HG03520 (cell line): ENCODE measurements at regions not wholly inside any gene's neighbourhood (a gene's known extent, or its start where the extent isn't known, plus 50 kb on each side); places are given as distances from the start of the nearest gene placed in this dataset.

Source experiments
- ATAC-seq: cut with Tn5 transposase; IDR thresholded peaks from one replicate; pipeline ENCODE4 v1.9.1; 2021; ENCODE audit warnings: mild to moderate bottlenecking, moderate library complexity; ENCODE audit not compliant: unreplicated experiment

DNA sequence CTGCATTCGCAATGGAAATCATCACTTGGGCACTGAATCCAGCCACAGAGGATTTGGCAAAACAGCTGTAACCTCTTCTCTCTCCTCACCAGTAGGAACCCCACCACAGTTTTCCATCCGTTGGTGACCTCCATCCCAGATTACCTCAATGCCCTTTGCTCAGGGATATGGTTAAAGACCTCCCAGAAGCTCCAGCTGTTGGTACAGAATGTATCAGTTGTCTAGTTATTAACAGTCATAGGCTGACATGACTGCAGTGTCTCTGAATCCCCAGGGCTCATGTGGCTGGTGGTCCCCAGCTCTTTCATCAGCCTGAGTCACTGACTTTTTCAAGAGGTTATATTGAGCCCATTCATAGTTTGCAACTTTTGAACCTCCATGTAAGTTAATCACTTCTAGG is 189.8 kb upstream of the HHIP start:
- no peak for ATAC-seq

DNA sequence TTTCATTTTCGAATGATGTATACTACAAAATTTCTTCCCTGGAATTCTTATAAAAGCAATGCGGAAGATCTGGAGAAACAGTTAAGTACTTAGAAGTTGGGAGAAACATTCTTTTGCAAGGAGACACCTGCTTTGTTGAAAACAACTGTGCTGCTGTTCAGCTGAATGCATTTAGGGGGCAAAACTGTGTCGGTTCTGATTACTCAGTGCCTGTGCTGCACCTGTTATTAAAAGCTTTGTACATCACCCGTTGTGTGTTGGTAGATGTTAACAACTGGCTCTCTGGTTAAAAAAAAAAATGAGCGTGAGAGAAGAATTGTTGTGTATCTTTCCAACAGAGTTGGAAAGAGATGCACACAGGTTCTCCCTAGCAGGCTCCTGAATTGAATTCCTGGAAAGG is 184.1 kb upstream of the HHIP start:
- no peak for ATAC-seq

DNA sequence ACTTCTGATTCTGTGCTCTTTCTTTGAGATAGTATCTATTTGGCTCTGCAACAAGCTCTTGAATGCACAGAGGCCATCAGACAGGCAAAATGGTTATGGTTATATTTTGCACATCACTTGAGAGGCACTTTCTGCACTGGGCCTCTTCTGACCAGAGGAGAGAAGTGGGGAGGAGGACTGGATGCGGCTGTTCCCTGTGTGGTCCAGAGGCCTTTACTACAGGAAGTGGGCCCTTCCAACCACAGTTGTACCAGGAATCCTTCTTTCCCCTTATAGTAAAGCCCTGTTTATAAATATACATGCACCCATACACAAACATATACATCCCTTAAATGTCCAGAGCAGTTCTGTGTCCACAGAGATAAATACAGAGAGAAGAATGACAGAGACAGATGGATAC is 182.7 kb upstream of the HHIP start:
- no peak for ATAC-seq

DNA sequence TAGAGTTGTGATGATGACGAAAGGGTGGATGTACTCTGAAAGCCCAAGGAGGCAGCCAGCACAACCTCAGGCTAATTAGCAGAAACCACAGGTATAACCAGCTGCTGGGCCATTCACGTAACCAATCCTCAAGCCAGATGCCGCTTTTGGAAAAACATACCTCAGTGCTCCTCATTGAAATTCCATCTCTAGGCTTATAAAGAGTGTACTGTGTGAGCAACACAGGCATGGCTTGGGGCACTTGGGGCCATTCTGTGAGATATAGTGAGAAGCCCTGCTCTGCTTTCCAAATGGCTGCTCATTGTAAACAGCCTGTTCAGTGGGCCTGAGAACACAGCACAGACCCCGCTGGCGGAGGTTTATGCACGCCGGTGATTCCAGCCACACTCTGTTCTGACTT is 182.1 kb upstream of the HHIP start:
- no peak for ATAC-seq

DNA sequence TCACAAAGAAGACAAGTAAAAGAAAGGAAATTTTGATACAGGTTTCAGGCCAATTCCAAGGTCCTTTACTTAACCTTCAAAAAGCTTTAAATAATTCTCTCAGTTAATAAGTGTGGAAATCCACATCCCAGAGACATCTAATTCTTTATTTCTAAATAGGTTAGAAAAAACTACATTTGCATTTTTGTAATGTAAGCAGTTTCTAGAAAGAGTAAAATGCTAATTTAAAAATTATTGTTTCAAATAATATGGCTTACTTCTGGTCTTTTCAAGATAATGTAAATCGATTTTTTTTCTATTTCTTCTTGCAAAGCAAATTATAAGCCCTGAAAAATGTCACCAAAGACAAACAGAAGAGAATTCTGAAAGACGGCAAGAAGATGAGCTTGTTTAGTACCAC is 180.4 kb upstream of the HHIP start:
- ATAC-seq: no peak

DNA sequence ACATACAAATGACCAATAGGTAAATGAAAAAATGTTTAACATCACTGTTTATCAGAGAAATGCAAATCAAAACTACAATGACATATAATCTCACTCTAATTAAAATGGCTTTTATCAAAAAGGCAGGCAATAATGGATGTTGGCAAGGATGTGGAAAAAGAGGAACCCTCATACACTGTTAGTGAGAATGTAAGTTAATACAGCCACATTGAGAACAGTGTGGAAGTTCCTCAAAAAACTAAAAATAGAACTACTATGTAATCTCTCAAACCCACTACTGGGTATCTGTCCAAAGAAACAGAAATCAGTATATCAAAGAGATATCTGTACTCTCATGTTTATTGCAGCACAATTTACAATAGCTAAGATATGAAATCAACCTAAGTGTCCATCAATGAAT is 165.9 kb upstream of the HHIP start:
- no peak for ATAC-seq

DNA sequence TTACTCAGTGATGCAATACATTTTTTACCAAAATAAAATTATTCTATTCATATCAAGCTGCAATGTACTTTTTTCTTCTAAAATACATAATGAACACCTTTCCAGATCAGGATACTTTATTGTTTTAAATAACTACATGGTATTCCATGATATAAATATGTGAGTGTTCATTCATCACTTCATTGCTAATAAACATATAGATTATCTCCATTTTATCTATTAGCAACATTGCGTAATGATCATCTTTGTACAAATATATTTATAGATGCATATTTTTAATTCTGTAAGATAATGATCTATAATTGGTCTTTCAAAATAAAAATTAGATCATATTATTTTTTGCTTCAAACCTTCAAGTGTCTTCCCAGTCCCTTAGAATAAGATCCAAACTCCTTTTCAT is 156.1 kb upstream of the HHIP start:
- ATAC-seq: no peak

DNA sequence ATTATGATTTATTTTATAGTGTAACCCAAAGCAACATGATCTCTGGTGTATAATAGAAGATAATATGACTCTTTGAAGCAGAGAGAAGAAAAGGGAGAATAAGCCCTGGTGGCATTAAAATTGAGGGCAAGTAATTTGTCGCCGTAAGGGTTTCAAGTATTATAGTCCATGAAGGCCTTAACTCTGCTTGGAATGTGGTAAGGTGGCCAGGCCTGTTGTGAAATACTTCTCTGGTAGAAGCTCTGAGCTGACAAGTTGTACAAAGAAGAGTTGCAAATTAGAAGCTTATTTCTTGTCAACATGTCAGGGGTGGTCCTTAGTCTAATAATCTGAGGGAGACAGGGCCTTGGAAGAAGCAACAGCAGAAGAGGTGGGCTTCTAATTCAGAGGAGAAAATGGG is 151.7 kb upstream of the HHIP start:
- no peak for ATAC-seq

DNA sequence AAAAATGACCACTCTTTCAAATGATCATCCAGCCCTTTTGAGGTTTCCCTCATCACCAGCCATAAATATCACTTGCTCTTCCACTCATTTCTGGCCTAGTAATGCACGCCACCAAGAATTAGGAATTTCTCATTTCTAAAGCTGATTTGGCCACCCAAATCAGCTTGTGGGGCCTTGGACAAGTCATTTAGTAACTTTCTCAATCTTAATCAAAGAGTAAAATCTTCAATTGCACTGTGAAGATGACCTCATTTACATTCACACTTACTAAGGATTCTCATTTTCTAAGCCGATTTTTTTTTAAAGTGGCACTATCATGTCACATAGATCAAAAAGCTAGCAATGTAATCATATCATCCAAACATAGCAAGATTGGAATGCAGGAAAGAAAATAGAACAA is 150.0 kb upstream of the HHIP start:
- ATAC-seq: no peak

DNA sequence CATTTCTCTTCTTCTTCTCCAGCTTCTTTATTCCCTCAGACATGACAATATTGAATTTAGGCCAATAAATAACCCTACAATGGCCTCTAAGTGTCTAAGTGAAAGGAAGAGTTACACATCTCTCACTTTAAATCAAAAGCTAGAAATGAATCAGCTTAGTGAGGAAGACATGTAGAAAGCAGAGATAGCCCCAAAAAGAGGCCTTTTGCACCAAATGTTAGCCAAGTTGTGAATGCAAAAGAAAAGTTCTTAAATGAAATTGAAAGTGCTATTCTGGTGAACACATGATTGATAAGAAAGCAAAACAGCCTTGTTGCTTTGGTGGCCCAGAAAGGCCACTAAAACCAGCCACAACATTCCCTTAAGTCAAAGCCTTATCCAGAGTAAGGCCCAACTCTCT is 146.2 kb upstream of the HHIP start:
- ATAC-seq: peak; percentile 78

DNA sequence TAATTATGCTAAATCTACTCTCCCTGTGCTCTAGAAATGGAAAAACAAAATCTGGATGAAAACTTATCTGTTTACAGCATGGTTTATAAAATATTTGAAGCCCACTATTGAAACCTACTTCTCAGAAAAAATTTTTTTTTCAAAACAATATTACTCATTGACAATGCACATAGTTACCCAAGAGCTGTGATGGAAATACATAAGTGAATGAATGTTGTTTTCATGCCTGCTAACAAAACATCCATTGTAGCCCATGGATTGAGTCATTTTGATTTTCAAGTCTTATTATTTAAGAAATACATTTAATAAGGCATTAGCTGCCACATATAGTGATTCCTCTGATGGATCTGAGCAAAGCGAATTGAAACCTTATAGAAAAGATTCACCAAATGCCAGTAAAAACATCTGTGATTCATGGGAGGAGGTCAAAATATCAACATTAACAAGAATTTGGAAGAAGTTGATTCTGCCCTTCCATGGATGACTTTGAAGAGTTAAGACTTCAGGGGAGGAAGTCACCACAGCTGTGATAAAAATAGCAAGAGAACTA is 144.7 kb upstream of the HHIP start:
- no peak for ATAC-seq

DNA sequence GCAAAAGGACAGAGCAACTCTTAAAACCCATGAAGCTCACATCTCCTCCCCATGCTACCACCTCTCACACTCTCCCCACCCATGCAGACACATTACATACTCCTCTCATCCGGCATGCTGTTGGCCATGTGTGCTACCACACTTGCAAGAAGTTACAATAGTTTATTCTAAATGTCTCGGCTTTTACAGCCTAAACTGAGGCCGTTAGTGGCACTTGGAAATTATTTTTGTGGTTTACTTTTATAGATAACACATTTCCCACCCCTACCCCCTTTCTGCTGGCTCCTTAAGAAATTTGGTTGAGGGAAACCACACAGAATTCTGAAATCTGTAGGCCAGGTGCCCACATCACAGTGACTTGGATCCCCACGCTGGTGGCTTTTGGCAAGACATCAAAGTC is 141.1 kb upstream of the HHIP start:
- ATAC-seq: no peak

DNA sequence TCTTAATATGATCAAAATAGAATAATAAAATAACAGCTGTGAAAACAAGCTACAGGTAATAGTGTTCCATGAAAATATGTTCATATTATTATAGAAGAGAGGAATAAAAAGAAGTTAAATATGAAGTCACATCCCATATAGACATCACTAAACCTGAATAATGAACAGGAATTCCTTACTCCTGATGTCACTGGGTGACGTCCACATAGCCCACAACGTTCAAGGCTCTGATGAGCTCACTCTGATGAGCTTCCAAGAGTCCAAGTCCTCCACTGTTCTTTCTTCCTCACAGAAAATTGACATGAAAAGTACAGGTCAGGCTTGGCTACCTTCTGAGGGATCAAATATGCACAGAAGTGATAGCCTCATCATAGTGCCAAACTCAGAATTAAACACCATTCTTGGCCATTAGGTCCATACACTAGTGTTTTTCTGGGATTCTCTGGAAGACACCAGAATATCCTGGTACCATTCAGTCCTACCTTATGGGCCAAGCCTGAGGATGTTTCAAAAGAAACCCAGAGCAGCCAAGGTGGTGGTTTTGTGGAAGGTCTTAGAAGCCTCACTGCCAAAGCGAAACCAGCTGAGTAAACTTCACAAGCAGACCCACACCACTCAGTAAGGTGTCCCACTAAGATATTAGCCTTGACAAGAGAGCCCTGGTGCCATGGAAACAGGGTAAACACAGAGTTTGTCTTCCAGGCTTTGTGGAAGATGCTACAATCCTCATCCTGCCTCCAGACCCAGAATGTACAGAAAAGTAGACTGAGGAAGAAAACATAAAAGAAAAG is 138.4 kb upstream of the HHIP start:
- ATAC-seq: no peak

DNA sequence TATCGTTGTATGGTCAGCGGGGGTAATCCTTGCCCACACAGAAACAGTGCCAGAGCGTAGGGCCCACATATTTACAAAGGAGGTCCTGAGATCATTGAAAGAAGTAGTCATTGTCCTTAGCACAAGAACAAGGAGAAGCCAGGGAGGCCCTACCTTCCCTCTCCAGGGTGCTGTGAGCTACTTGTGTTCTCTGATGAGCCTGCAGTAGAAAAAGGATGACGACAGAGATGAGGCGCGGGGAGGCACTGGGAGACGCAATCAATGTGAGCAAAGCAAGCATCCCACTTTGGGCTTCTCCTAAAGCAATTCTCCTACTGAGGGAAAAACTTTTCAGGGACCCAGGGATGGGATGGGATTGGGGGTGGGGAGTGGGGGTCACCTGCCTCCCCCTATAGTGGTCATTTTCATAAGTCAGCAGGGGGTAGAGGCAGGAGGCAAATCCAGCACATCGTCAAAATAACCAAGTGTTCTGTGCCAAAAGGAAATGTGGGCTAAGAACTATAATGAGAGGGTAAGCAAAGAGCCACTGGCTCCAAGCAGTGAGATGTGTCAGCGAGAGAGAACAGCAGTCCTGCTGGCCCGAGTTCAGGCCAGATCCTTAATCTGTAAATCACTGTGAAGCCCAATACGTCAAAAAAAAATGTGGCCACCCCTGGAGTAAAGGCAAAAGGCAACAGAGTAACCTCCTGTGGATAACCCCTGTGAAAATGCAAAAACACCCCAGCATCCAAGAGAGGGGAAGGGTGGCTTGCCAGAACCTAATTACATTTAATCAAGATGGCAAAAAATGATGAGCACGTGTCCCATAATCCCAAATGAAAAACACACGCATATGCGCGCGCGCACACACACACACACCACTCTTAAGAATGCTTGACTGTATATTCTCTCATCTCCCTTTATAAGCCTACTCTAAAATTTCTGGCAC is 136.6 kb upstream of the HHIP start:
- no peak for ATAC-seq

DNA sequence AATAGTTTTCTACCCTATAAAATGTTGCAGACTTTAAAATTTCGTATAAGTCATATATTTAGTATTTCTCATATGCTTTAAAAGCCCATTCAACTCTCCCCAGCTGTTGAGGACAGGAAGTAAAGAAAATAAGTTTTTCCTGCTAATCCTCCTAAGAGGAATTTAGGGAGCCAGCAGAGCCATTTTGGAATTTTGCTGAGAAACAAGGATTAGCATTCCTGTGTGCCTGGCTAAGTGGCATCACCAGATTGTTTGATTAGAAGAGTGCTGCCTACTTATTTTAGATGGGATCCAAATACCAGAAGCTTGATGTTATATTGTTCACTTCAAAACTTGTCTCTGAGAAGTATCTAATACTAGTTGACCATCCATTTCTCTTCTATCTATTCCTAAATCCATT is 131.2 kb upstream of the HHIP start:
- ATAC-seq: no peak

DNA sequence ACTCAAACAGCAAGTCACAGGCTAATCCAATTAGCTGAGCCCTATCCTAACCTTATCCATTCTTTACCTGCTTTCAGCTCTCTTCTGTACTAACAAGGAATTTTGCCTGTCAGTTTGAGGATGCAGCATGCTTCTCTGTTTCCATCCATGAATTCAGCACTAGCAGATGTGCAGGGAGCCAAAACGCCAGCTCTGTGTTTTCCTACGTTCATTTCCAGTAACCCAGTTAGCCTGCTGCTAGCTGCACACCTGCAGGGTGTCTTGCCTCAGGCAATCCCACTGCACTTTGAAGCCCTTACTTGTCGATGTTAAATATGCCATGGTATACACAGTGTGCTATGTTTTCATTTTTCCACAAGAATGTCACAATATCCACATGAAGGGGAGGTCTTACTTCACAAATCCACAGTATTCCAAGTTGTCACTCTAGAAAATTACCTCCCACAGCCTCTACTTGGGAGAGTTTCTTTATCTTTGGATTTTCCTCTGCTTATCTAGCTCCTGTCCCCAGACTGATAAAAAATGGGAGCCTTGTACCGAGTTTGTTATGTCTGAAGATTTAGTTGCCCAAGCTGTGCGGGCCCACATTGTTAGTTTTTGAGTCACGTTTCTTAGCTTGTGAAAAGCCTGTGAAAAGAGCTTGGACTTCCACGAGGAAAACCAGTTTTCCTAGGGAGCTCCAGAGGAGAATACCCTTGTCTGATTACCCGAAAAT is 127.6 kb upstream of the HHIP start:
- no peak for ATAC-seq

DNA sequence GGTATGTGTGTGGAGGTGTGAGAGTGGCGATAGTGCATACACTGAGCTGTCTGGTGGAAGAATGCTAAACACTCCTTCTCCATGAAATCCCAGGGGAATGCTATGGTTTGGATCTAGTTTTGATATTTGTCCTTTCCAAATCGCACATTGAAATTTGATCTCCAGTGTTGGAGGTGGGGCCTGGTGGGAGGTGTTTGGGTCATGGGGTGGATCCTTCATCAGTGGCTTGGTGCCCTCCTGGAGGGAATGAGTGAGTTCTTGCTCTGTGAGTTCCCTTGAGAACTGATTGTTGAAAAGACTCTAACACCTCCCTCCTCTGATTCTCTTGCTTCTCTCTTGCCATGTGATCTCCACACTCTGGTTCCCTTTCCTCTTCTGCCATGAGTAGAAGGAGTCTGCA is 114.1 kb upstream of the HHIP start:
- no peak for ATAC-seq

DNA sequence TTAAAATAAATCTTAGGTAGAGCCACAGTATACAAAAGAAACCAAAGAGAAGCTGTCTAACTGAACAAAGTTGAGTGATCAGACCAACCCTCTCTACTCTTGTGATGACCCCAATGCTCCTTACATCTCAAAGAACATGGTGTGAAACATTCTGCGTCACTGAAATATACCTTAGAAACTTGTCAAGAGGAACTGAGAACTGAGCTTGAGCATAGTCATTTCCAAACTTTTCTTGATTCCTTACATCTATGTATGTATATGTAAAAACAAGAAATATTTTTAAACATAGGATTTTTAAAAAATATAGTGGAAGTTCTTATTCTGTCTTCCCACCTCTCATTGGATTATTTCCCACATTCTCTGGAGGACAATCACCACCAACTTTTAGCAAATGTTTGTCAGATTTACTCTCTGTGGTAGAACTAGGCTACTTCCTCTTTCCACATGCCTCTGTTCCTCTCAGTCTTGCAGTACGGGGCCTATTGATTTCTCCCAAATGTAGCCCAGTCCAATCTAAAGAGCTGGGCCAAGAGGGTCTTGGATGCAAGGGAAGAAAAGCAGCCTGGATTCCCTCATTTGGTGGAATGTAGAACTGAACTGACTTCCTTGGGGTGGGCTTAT is 98.2 kb upstream of the HHIP start:
- peak; percentile 99 for ATAC-seq

DNA sequence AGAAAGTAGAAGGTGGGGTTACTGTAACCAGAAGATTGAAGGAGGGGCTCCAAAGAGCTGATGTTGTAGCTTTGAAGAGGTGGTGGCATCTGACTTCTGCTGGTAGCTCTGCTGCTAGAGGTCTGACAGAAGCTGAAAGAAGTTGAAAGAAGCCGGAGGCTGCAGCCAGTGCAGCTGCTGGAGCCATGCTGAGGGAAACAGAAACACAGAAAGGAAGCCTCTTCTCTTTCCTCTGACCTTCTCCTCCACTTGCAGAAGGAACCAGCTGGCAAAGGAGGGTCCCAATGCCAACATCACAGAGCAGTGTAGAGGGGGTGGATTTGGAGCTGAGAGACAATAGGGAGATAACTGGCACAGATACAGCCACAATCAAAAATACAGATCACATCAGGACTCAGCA is 89.3 kb upstream of the HHIP start:
- ATAC-seq: no peak

DNA sequence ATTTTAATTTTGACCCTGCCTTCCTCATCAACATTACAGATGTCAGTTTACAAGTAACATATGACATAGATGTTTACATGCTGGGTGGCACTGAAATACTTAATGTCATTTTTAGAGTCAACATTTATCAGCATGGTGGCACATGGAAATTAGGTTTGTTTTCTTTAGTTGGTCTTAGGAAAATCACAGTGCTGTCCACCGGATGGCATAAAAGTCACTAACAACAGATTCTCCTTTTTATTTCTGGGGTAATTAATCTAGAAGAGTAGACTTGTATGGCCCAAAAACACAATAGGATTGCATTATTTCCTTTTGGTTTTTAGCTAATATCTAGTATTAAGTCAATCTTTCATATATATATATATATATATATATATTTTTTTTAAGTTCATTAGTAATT is 88.6 kb upstream of the HHIP start:
- no peak for ATAC-seq
